GM13976 (cell line): ENCODE measurements at regions not wholly inside any gene's neighbourhood (a gene's known extent, or its start where the extent isn't known, plus 50 kb on each side); places are given as distances from the start of the nearest gene placed in this dataset.

ENCODE experiments used
- DNase-seq: peaks from one replicate; pipeline ENCODE4 v3.0.0; 2012; ENCODE audit warnings: low spot score
- CTCF ChIP-seq: IDR thresholded peaks from 2 replicates; pipeline ENCODE4 v1.5.1; 2012; ENCODE audit warnings: borderline replicate concordance, mild to moderate bottlenecking; ENCODE audit not compliant: insufficient read depth; ENCODE audit errors: extremely low read depth, missing control alignments, control extremely low read depth
- in situ Hi-C: fragments of 300-500 bp; cut with MboI; formaldehyde crosslinking; loops from one replicate; pipeline ENCODE4 v1.12.0; 2022; ENCODE audit warnings: low sequenced_read_pairs, mixed read lengths, inconsistent platforms; ENCODE audit not compliant: unreplicated experiment

GRCh38 chr13:19062801-19063200, 118.8 kb downstream of the TUBA3C start:
- no peak for TF ChIP-seq CTCF
- DNase-seq = no peak
- in situ Hi-C loops = no loop called here

- in situ Hi-C loops = no loop called here
- no peak for DNase-seq
- no peak for TF ChIP-seq CTCF
These were observed 119.5 kb downstream of the TUBA3C start for GRCh38 chr13:19062019-19062646.

- no peak for TF ChIP-seq CTCF
- in situ Hi-C loops = no loop called here
- no peak for DNase-seq
These were observed 120.3 kb downstream of the TUBA3C start for GRCh38 chr13:19061278-19061677.

GRCh38 chr13:19060311-19061002, 121.2 kb downstream of the TUBA3C start:
- DNase-seq = no peak
- no peak for TF ChIP-seq CTCF
- in situ Hi-C loops = no loop called here

GRCh38 chr13:19059016-19059780, 122.4 kb downstream of the TUBA3C start:
- in situ Hi-C loops = no loop called here
- no peak for DNase-seq
- no peak for TF ChIP-seq CTCF

- no peak for TF ChIP-seq CTCF
- in situ Hi-C loops = no loop called here
- no peak for DNase-seq
These were observed 123.1 kb downstream of the TUBA3C start for GRCh38 chr13:19058566-19058965.
